ENCODE measurements at regions not wholly inside any gene's neighbourhood (a gene's known extent, or its start where the extent isn't known, plus 50 kb on each side); places are given as distances from the start of the nearest gene placed in this dataset.

DNA sequence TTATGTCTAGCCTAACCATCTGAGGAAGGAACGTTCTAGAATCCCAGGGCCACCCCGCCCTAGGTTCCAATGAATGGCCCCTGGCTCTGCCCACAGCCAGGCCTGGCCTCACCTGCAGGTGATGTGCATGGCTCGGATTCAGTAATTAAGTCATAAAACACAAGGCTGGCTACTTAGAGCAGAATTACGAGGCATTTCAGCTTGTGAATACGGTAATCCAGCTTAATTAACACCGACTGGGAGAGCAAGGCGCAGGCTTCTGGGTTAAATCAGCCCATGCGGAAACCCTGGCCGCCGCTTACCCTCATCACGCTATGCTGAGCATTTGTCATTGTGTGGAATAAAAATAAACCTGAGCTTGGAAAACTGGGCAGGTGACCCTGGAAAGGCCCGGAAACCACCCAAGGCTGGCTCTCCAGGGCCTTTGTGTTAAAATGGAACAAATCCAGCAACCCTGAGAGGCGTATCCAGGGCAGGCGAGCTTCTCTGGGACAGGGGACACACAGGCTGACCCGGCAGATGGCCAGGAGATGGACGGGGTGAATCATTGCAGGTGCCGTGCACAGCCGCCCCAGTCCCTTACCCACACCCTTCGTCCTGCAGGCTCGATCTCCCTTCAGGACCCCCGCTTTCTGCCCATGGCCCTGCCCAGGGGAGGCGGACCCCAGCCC, 220.2 kb downstream of the CTTN start:
- no peak for TF ChIP-seq CTCF (conservative IDR thresholded peaks at IDR 0.05)
- no peak for TF ChIP-seq EZH2 (IDR thresholded peaks at IDR 0.05; ENCODE audit: low read depth)
